NCI-H2227 (cell line): ENCODE measurements at regions not wholly inside any gene's neighbourhood (a gene's known extent, or its start where the extent isn't known, plus 50 kb on each side); places are given as distances from the start of the nearest gene placed in this dataset.
"Not testable (repeated sequence)": the region's sequence is repeated elsewhere in the genome, so short reads cannot be mapped to it uniquely, and the experiment has no call there.

Experiments used
- DNase-seq: peaks from one replicate; lab custom pipeline; 2025; ENCODE audit not compliant: unreplicated experiment; lab: John Stamatoyannopoulos, UW

- no peak for DNase-seq
Observed at GRCh38 chr14:35174342-35174741, 52.0 kb downstream of the PRORP start.

GRCh38 chr14:35180179-35180578 lies 57.8 kb downstream of the PRORP start:
- DNase-seq = no peak

GRCh38 chr14:35184891-35185290 lies 62.5 kb downstream of the PRORP start:
- DNase-seq = not testable (repeated sequence)

GRCh38 chr14:35189422-35189821 lies 67.1 kb downstream of the PRORP start:
- no peak for DNase-seq

GRCh38 chr14:35193161-35193560 lies 70.8 kb downstream of the PRORP start:
- DNase-seq = no peak

- DNase-seq = not testable (repeated sequence)
Observed at GRCh38 chr14:35194183-35194582, 71.8 kb downstream of the PRORP start.

GRCh38 chr14:35196571-35196970 lies 74.2 kb downstream of the PRORP start:
- no peak for DNase-seq

GRCh38 chr14:35197015-35197414 lies 74.7 kb downstream of the PRORP start:
- no peak for DNase-seq

GRCh38 chr14:35201066-35201465 lies 78.7 kb downstream of the PRORP start:
- no peak for DNase-seq

GRCh38 chr14:35202195-35202594 lies 79.8 kb downstream of the PRORP start:
- DNase-seq = no peak

- no peak for DNase-seq
Observed at GRCh38 chr14:35205737-35206136, 83.4 kb downstream of the PRORP start.

- DNase-seq = no peak
Observed at GRCh38 chr14:35211067-35211466, 81.1 kb upstream of the PSMA6 start.

GRCh38 chr14:35212471-35213142 lies 79.6 kb upstream of the PSMA6 start:
- no peak for DNase-seq

GRCh38 chr14:35213143-35213788 lies 78.9 kb upstream of the PSMA6 start:
- DNase-seq = no peak

GRCh38 chr14:35213869-35214387 lies 78.3 kb upstream of the PSMA6 start:
- no peak for DNase-seq

GRCh38 chr14:35214402-35214801 lies 77.8 kb upstream of the PSMA6 start:
- not testable (repeated sequence) for DNase-seq

GRCh38 chr14:35215110-35215813 lies 76.9 kb upstream of the PSMA6 start:
- DNase-seq = peak; percentile 27

- not testable (repeated sequence) for DNase-seq
Observed at GRCh38 chr14:35218176-35218575, 74.0 kb upstream of the PSMA6 start.

GRCh38 chr14:35218963-35219362 lies 73.2 kb upstream of the PSMA6 start:
- no peak for DNase-seq

- DNase-seq = no peak
Observed at GRCh38 chr14:35220027-35220676, 72.0 kb upstream of the PSMA6 start.

- no peak for DNase-seq
Observed at GRCh38 chr14:35220920-35221319, 71.3 kb upstream of the PSMA6 start.
